ENCODE measurements at regions not wholly inside any gene's neighbourhood (a gene's known extent, or its start where the extent isn't known, plus 50 kb on each side); places are given as distances from the start of the nearest gene placed in this dataset.

GRCh38 chr1:59243550-59243949 is 53.3 kb upstream of the FGGY start:
- no peak for DNase-seq

- DNase-seq, result no peak
Observed at GRCh38 chr1:59243978-59244377, 52.9 kb upstream of the FGGY start.

DNA sequence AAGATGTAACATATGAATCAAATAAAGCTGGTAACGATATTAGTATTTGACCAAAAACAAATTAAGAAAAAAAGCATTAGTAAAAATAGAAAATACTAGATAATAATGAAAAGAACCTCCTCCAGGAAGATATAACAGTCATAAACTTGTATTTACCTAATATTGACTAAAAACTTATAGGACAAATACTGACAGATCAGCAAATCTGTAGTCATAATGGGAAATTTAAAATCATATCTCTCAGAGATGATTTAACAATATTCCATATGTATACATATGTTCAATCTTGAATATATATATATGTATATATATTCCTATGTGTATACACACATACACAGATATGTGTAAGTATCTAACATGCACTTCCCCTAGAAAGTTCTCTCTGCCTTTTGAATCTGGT is 52.0 kb upstream of the FGGY start:
- no peak for DNase-seq

Data from muscle of arm (tissue), 1 donor.